Fibroblast of villous mesenchyme (primary cell): ENCODE measurements at regions not wholly inside any gene's neighbourhood (a gene's known extent, or its start where the extent isn't known, plus 50 kb on each side); places are given as distances from the start of the nearest gene placed in this dataset.

ENCODE experiments used
- DNase-seq: peaks from one replicate; pipeline ENCODE4 v3.0.0-alpha.2; 2010; ENCODE audit warnings: low read depth
- H3K4me3 ChIP-seq: 2 replicates; pipeline ENCODE4 v1.5.1; 2011; ENCODE audit warnings: low read depth, mild to moderate bottlenecking, low read length
- TF ChIP-seq, protein P1 (sequence below): IDR thresholded peaks from 2 replicates; pipeline ENCODE4 v1.5.1; 2012; ENCODE audit warnings: low read depth, mild to moderate bottlenecking, low read length; ENCODE audit not compliant: insufficient read depth

DNA sequence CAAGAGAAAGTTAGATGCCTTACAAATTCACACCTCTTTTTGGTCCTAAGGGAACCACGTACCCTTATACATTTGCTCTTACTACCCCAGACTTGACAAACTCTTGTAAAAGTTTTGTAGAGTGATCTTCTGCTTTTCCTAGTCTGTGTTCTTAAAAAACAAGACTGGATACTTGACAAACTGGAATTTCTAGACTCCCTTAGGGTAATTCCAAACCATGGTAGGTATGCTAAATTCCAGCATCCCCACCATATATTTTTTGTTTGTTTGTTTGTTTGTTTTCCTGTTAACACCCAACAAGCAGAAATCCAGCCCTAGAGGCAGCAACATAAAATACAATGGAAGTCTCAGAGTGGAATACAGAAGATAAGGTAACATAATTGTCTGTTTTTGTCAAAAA, 280.7 kb upstream of the NR2F2 start:
- no peak for DNase-seq
- TF ChIP-seq, protein P1, sequence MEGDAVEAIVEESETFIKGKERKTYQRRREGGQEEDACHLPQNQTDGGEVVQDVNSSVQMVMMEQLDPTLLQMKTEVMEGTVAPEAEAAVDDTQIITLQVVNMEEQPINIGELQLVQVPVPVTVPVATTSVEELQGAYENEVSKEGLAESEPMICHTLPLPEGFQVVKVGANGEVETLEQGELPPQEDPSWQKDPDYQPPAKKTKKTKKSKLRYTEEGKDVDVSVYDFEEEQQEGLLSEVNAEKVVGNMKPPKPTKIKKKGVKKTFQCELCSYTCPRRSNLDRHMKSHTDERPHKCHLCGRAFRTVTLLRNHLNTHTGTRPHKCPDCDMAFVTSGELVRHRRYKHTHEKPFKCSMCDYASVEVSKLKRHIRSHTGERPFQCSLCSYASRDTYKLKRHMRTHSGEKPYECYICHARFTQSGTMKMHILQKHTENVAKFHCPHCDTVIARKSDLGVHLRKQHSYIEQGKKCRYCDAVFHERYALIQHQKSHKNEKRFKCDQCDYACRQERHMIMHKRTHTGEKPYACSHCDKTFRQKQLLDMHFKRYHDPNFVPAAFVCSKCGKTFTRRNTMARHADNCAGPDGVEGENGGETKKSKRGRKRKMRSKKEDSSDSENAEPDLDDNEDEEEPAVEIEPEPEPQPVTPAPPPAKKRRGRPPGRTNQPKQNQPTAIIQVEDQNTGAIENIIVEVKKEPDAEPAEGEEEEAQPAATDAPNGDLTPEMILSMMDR = no peak
- H3K4me3 ChIP-seq = no peak overlapping the region

DNA sequence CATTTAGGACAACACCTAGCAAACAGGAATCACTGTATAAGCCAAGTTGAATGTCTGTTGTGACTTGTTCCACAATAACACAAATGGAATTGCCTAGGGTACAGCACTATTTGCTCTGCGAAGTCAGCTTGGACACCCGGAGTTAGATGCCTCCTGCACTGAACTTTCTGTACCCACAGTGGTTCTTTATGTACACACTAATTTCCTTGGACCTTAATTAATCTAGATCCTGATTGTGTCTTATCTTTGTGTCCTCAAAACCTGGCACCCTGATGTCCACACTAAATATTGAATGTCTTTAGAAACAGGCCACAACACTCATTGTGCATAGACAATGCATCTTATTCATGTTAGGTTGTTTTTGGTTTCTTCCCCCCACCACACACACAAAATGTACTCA, 278.9 kb upstream of the NR2F2 start:
- no peak for DNase-seq
- H3K4me3 ChIP-seq = no peak overlapping the region
- TF ChIP-seq, protein P1 = no peak

DNA sequence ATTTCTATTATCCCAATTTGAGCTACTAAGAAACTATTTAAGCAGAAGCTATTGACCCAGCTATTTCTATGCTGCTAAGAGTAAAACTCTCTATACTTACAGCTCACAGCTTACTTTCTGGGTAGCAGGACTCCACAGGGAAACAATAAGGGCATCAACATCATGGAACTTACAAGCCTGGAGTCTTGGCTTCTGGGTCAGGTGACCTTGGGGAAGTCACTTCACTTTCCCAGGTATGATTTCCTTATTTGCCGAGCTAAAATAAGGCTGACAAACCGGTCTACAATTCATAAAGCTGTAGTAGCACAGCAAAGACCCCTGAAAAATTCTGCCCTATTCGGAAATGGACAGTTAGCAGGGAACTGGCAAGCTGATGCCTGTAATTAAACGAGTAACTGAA, 278.3 kb upstream of the NR2F2 start:
- H3K4me3 ChIP-seq = no peak overlapping the region
- TF ChIP-seq, protein P1 = no peak

DNA sequence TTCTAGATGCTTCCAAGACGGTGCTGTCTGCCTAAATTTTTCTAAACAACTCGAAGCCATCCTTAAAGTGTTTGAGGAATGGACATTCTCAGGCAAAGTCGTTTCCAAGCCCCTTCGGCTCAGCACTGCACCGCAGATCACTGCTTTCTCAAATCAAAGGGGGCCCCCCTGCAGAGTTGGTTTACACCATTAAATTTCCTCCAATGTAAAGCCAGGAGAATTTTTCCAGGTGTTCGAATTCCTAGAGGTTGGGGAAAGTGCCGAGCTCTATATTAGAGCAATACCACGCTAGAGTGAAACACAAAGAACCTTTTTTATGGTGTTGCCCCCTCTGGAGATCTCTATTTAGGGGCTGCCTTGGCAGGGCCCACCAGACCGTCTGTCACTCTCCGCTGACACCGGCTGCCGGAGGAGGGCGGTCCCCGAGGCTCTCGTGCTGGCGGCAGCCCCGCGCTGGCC, 277.9 kb upstream of the NR2F2 start:
- no peak overlapping the region for H3K4me3 ChIP-seq
- TF ChIP-seq, protein P1 = no peak
- DNase-seq = no peak

More for the DNA sequence above, 278.3 kb upstream of the NR2F2 start:
- DNase-seq = no peak

DNA sequence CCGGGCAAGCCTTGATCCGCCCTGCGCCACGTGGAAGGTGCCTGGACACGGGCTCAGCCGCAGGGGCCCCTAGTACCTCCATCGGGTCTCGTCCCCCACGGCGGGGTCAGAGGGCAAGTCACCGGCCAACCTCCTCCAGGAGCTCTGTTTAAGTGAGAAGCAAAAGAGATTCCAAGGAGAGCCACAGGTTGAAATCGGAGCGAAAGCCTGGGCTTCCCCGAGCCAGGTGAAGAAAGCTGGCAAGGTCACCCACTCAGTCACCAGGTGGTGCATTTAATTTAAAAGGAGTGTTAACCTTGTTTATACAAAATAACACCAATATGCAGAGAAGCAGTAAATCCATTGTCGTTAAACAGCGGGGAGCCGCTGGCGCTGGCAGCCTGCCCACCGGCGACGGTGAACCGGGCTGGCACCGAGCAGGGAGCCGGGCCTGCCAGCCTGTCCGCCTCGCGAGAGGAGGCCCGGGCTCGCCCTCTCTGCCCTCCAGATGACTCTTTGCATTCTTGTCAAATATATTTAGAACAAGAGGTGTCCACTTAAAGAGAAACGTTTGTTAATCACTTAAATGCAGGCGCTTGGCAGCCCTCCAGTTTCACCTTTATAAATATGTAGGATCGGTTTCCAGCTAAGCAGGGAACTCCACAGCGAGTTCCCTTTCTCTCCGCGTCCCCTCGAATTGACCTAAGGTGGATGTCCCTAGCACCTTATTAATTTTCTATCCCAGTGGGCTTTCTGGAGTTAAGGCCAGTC, 277.3 kb upstream of the NR2F2 start:
- DNase-seq = no peak
- TF ChIP-seq, protein P1 = no peak
- H3K4me3 ChIP-seq = peak overlapping the region; percentile 32

DNA sequence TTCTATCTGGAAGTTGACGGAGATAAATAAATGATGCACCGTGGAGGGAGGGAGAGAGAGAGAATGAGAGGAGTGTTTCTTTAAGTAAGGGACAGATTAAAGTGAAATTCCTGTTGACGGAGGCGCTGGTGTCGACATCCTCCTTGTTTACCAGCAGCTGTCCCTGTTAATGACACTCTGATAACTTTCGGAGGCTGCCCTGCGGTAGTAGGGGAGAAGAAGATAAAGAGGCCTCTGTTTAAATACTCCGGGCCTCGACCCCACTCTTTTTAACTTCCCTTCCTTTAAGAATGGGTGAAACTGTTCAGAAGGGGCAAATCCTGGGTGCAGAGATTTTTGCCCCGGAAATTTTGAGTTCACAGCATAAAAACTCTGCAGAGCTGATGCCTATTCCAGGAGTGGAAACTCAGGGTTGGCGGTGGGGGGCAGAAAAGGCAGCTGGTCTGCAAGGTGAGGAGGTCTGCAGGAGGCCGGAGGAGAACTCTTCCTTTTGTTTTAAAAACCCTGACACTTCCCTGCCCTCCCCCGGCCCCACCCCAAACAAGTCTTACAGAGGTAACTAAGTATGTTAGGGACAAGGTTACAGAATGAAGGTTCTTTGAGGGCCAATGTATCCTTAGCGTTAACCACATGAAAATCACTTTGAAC, 276.6 kb upstream of the NR2F2 start:
- peak overlapping the region; percentile 32 for H3K4me3 ChIP-seq
- TF ChIP-seq, protein P1 = no peak
- peak; percentile 81 for DNase-seq
